ENCODE measurements at regions not wholly inside any gene's neighbourhood (a gene's known extent, or its start where the extent isn't known, plus 50 kb on each side); places are given as distances from the start of the nearest gene placed in this dataset.

DNA sequence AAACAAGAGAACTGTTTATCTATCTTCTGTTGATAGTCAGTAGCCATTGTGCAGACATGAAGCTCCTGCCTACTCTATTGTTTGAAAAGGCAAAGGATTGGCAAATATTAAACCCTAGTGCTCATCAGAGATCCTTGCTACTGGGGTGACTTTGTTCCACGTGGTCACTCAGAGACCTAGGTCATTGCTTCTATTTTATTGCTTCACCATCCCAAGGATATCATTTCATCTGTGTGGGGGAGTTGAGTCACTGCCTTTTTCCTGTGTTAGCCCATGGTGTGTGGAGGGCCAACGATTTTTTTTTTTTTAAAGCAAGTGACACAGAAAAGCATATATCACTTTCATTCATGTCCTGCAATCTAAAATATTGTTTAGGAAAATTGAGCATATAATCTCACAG lies 254.1 kb upstream of the RXFP2 start:
- TF ChIP-seq, protein P1, sequence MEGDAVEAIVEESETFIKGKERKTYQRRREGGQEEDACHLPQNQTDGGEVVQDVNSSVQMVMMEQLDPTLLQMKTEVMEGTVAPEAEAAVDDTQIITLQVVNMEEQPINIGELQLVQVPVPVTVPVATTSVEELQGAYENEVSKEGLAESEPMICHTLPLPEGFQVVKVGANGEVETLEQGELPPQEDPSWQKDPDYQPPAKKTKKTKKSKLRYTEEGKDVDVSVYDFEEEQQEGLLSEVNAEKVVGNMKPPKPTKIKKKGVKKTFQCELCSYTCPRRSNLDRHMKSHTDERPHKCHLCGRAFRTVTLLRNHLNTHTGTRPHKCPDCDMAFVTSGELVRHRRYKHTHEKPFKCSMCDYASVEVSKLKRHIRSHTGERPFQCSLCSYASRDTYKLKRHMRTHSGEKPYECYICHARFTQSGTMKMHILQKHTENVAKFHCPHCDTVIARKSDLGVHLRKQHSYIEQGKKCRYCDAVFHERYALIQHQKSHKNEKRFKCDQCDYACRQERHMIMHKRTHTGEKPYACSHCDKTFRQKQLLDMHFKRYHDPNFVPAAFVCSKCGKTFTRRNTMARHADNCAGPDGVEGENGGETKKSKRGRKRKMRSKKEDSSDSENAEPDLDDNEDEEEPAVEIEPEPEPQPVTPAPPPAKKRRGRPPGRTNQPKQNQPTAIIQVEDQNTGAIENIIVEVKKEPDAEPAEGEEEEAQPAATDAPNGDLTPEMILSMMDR (IDR thresholded peaks at IDR 0.05): no peak
- no peak for TF ChIP-seq POLR2A (IDR thresholded peaks at IDR 0.05)

Measured in esophagus squamous epithelium (tissue), 4 donors.